HepG2 (cell line): ENCODE measurements at regions not wholly inside any gene's neighbourhood (a gene's known extent, or its start where the extent isn't known, plus 50 kb on each side); places are given as distances from the start of the nearest gene placed in this dataset.

Experiments
- ATAC-seq: fragments of 200-7000 bp; cut with Tn5 transposase; 3 replicates; pipeline ENCODE4 v1.9.1; 2020; ENCODE audit warnings: mild to moderate bottlenecking, moderate library complexity
- BruUV-seq: library from RNA; stranded (reverse); fragments of 400-500 nt; replicated peaks from 2 replicates; lab custom pipeline; 2021; lab: Mats Ljungman, UMichigan
- CTCF ChIA-PET: fragments of 300-600 bp; formaldehyde crosslinking; extraction: SDS; loops from one replicate; lab custom pipeline; 2021; ENCODE audit warnings: low total read pairs, inconsistent platforms, low intra/inter-chr PET ratio; lab: Yijun Ruan, JAX
- POLR2A ChIA-PET: fragments of 350-600 bp; sonication (Branson Sonifier 250); formaldehyde crosslinking; loops from one replicate; lab custom pipeline; 2020; ENCODE audit warnings: antibody characterized with exemption, inconsistent platforms; lab: Yijun Ruan, JAX
- DNase-seq: peaks from one replicate; pipeline ENCODE4 v3.0.0-alpha.2; 2015; ENCODE audit warnings: low spot score
- FAIRE-seq: peaks from 3 replicates; lab custom pipeline; 2011; peaks lifted over from hg19 to GRCh38; lab: Jason Lieb, UNC
- H2AFZ ChIP-seq: one replicate; pipeline ENCODE4 v1.6.1; 2011; ENCODE audit warnings: low read length, inconsistent platforms
- H3K27ac ChIP-seq: fragments of 300-600 bp; 3 replicates; pipeline ENCODE4 v1.8.0; 2011; ENCODE audit warnings: mixed run types, mild to moderate bottlenecking, mixed read lengths, low read length, inconsistent platforms; ENCODE audit not compliant: insufficient read depth; ENCODE audit errors: extremely low read length
- H3K27me3 ChIP-seq, 2 experiments: fragments of 200-600 bp in 1 of 2; 2 replicates in 1 of 2; 3 replicates in 1 of 2; pipeline versions ENCODE4 v1.6.0 to v1.8.0; 2011; ENCODE audit warnings: low read length in 2 of 2, mild to moderate bottlenecking in 2 of 2, moderate library complexity in 2 of 2, inconsistent platforms in 1 of 2; ENCODE audit not compliant: insufficient read depth in 2 of 2, control insufficient read depth in 1 of 2
- H3K36me3 ChIP-seq, 2 experiments: fragments of 200-600 bp in 1 of 2; replicated peaks in 1 of 2; 2 replicates in 1 of 2; 3 replicates in 1 of 2; pipeline versions ENCODE4 v1.5.1 to v1.8.0; 2011; ENCODE audit warnings: low read length in 2 of 2, inconsistent platforms in 1 of 2; ENCODE audit not compliant: insufficient read depth in 2 of 2, control insufficient read depth in 1 of 2
- H3K4me1 ChIP-seq: 2 replicates; pipeline ENCODE4 v1.5.1; 2012; ENCODE audit warnings: low read length, inconsistent platforms; ENCODE audit not compliant: insufficient read depth
- H3K4me2 ChIP-seq: 2 replicates; pipeline ENCODE4 v1.6.0; 2011; ENCODE audit warnings: low read depth, low read length, inconsistent platforms
- H3K4me3 ChIP-seq, 3 experiments: fragments of 200-600 bp in 1 of 3; sonication (generic), shearing (Covaris generic) in 1 of 3; replicated peaks in 1 of 3; 2 replicates each; pipeline ENCODE4 v1.5.1; 2011 to 2016; ENCODE audit warnings: low read length in 3 of 3, inconsistent platforms in 2 of 3, low read depth in 2 of 3, mild to moderate bottlenecking in 2 of 3, control low read depth in 1 of 3, mixed read lengths in 1 of 3; ENCODE audit not compliant: insufficient read depth in 1 of 3
- H3K79me2 ChIP-seq: one replicate; pipeline ENCODE4 v1.6.1; 2011; ENCODE audit warnings: low read length, inconsistent platforms; ENCODE audit not compliant: insufficient read depth
- H3K9ac ChIP-seq: 2 replicates; pipeline ENCODE4 v1.6.0; 2011; ENCODE audit warnings: mild to moderate bottlenecking, low read depth, low read length, inconsistent platforms; ENCODE audit not compliant: insufficient read depth
- H3K9me3 ChIP-seq: 2 replicates; pipeline ENCODE4 v1.5.1; 2012; ENCODE audit warnings: mild to moderate bottlenecking, low read length
- H4K20me1 ChIP-seq: 2 replicates; pipeline ENCODE4 v1.6.0; 2011; ENCODE audit warnings: inconsistent platforms, mild to moderate bottlenecking, low read length, moderate library complexity; ENCODE audit not compliant: insufficient read depth
- BRD4 ChIP-seq: sonication (generic); formaldehyde crosslinking; IDR thresholded peaks from 2 replicates; pipeline ENCODE4 v1.4.0; 2020; ENCODE audit warnings: missing genetic modification reagents
- MTF1 ChIP-seq: sonication (generic); formaldehyde crosslinking; IDR thresholded peaks from 2 replicates; pipeline ENCODE4 v1.5.0; 2020; ENCODE audit warnings: missing genetic modification reagents
- MTF2 ChIP-seq: sonication (generic); formaldehyde crosslinking; IDR thresholded peaks from 2 replicates; pipeline ENCODE4 v1.5.0; 2020; ENCODE audit warnings: missing genetic modification reagents, borderline replicate concordance
- NR1H2 ChIP-seq: sonication (generic); formaldehyde crosslinking; IDR thresholded peaks from 2 replicates; pipeline ENCODE4 v1.8.1; 2022; ENCODE audit warnings: low read depth, missing genetic modification reagents, borderline replicate concordance
- ZNF160 ChIP-seq: sonication (generic); formaldehyde crosslinking; IDR thresholded peaks from 2 replicates; pipeline ENCODE4 v1.8.0; 2022; ENCODE audit warnings: mild to moderate bottlenecking, inconsistent platforms, missing genetic modification reagents
- ZNF280D ChIP-seq: sonication (generic); formaldehyde crosslinking; IDR thresholded peaks from 2 replicates; pipeline ENCODE4 v1.5.1; 2020; ENCODE audit warnings: mild to moderate bottlenecking, missing genetic modification reagents
- WGBS: methylation state at CpG from one replicate; pipeline ENCODE4 v1.1.6; 2017; ENCODE audit warnings: low lambda C conversion rate; 5-methylcytosine and 5-hydroxymethylcytosine counted together
- in situ Hi-C: cut with HindIII; loops from 2 replicates; pipeline ENCODE4 v1.10.0; 2017; ENCODE audit warnings: low pct_unique_long_range_greater_than_20kb; ENCODE audit not compliant: extremely low pct_ligation_motif_present
- intact Hi-C: fragments of 100-400 bp; cut with micrococcal nuclease; formaldehyde crosslinking; loops from one replicate; pipeline ENCODE4 v1.10.0; 2022; ENCODE audit not compliant: unreplicated experiment
- TF ChIP-seq, protein P1 (sequence below): sonication (generic); formaldehyde crosslinking; IDR thresholded peaks from 2 replicates; pipeline ENCODE4 v1.5.0; 2020; ENCODE audit warnings: mild to moderate bottlenecking, missing genetic modification reagents, moderate library complexity
- TF ChIP-seq, protein P2 (sequence below): sonication (generic); formaldehyde crosslinking; IDR thresholded peaks from 2 replicates; pipeline ENCODE4 v1.9.0; 2021; ENCODE audit warnings: missing genetic modification reagents, borderline replicate concordance

DNA sequence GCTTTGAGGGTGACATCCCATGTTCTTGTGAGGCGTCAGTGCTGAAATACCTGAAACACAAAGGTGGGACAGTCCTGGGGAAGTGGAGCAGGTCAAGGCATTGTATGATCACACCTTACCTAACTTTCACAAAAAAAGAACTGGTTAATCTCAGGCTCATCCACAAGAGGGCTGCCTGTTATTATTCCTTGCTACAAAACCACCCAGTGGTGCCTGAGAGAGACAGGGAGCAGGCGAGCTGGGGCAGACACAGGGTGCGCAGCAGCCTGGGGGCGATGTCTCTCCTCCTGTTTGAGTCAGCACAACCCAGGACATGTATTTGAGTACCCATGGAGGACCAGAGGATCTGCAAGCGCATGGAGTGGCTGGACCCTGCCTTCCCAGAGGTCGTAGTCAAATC lies 316.8 kb upstream of the ATP10A start:
- Histone ChIP-seq H3K4me3 (no peak overlapping the region), H3K9me3 (0 out of 2 replicates have a peak, but pooled peaks cover 2% of the 10 kb centered on the region), H3K27ac (no peak overlapping the region), H3K9ac (no peak overlapping the region), H2AFZ (no peak overlapping the region), H3K79me2 (no peaks in the 10 kb centered on the region), H4K20me1 (no peaks in the 10 kb centered on the region), H3K36me3 (no peaks in the 10 kb centered on the region), H3K4me2 (no peak overlapping the region), H3K27me3 (no peaks in the 10 kb centered on the region; a peak in 1 of 5 replicates), H3K4me1 (no peaks in the 10 kb centered on the region)
- TF ChIP-seq, protein P1, sequence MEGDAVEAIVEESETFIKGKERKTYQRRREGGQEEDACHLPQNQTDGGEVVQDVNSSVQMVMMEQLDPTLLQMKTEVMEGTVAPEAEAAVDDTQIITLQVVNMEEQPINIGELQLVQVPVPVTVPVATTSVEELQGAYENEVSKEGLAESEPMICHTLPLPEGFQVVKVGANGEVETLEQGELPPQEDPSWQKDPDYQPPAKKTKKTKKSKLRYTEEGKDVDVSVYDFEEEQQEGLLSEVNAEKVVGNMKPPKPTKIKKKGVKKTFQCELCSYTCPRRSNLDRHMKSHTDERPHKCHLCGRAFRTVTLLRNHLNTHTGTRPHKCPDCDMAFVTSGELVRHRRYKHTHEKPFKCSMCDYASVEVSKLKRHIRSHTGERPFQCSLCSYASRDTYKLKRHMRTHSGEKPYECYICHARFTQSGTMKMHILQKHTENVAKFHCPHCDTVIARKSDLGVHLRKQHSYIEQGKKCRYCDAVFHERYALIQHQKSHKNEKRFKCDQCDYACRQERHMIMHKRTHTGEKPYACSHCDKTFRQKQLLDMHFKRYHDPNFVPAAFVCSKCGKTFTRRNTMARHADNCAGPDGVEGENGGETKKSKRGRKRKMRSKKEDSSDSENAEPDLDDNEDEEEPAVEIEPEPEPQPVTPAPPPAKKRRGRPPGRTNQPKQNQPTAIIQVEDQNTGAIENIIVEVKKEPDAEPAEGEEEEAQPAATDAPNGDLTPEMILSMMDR, result 0 out of 2 replicates have a peak, but pooled peaks have one; percentile 8
- TF ChIP-seq NR1H2 (CRISPR knock-in tag), result no peak
- WGBS, result 15% methylated on average over 6 of the region's 6 CpGs
- ATAC-seq (peak; percentile 63), DNase-seq (peak; percentile 4), FAIRE-seq (no peak)
- CTCF ChIA-PET, result no interaction called here
- intact Hi-C loops (no loop called here), in situ Hi-C loops (no loop called here)
- BruUV-seq, result no TSS peak
- POLR2A ChIA-PET, result no interaction called here

- intact Hi-C loops (no loop called here), in situ Hi-C loops (no loop called here)
- DNase-seq (no peak), ATAC-seq (no peak), FAIRE-seq (no peak)
- no TSS peak for BruUV-seq
- H3K9ac ChIP-seq, result no peak overlapping the region
- 8% methylated on average over 13 of the region's 19 CpGs for WGBS
- ChIA-PET POLR2A (no interaction called here), CTCF (no interaction called here)
- no peak overlapping the region for H3K4me2 ChIP-seq
- no peaks in the 10 kb centered on the region for H3K79me2 ChIP-seq
- no peak overlapping the region for H2AFZ ChIP-seq
- H3K9me3 ChIP-seq, result 0 out of 2 replicates have a peak, but pooled peaks cover 3% of the 10 kb centered on the region
- no peaks in the 10 kb centered on the region for H3K36me3 ChIP-seq
- H3K27ac ChIP-seq, result no peak overlapping the region
- no peaks in the 10 kb centered on the region; a peak in 1 of 5 replicates for H3K27me3 ChIP-seq
- H4K20me1 ChIP-seq, result no peaks in the 10 kb centered on the region
- H3K4me3 ChIP-seq, result no peak overlapping the region
- no peaks in the 10 kb centered on the region for H3K4me1 ChIP-seq
- TF ChIP-seq MTF2 (CRISPR knock-in tag) (no peak), ZNF280D (CRISPR knock-in tag) (no peak), BRD4 (no peak), ZNF160 (no peak), MTF1 (no peak)
- TF ChIP-seq, protein P2, sequence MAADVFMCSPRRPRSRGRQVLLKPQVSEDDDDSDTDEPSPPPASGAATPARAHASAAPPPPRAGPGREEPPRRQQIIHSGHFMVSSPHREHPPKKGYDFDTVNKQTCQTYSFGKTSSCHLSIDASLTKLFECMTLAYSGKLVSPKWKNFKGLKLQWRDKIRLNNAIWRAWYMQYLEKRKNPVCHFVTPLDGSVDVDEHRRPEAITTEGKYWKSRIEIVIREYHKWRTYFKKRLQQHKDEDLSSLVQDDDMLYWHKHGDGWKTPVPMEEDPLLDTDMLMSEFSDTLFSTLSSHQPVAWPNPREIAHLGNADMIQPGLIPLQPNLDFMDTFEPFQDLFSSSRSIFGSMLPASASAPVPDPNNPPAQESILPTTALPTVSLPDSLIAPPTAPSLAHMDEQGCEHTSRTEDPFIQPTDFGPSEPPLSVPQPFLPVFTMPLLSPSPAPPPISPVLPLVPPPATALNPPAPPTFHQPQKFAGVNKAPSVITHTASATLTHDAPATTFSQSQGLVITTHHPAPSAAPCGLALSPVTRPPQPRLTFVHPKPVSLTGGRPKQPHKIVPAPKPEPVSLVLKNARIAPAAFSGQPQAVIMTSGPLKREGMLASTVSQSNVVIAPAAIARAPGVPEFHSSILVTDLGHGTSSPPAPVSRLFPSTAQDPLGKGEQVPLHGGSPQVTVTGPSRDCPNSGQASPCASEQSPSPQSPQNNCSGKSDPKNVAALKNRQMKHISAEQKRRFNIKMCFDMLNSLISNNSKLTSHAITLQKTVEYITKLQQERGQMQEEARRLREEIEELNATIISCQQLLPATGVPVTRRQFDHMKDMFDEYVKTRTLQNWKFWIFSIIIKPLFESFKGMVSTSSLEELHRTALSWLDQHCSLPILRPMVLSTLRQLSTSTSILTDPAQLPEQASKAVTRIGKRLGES, result no peak
Measured at GRCh38 chr15:26178640-26179220, 315.6 kb upstream of the ATP10A start.
